ENCODE measurements at regions not wholly inside any gene's neighbourhood (a gene's known extent, or its start where the extent isn't known, plus 50 kb on each side); places are given as distances from the start of the nearest gene placed in this dataset.
"Not testable (repeated sequence)": the region's sequence is repeated elsewhere in the genome, so short reads cannot be mapped to it uniquely, and the experiment has no call there.

DNA sequence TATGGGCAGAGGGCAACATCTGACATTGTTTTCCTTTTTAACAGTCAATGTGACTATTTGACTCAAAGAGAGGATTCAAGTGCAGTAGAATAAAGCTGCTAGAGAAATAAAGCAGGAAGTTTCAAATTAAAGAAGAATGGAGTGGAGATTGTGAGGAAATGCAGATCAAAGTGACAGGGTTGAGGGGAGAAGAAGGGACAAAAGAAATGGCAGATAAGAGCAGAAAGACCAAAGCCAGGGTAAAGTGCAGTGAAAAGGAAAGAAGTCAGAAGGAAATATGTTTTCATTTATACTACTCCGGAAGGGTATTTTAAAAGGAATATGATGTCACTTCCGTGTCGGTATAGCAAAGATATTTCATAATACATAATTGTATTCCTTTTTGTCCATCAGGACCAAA is 297.5 kb upstream of the CRIM1 start:
- DNase-seq (ENCODE audit: low read depth), result no peak

DNA sequence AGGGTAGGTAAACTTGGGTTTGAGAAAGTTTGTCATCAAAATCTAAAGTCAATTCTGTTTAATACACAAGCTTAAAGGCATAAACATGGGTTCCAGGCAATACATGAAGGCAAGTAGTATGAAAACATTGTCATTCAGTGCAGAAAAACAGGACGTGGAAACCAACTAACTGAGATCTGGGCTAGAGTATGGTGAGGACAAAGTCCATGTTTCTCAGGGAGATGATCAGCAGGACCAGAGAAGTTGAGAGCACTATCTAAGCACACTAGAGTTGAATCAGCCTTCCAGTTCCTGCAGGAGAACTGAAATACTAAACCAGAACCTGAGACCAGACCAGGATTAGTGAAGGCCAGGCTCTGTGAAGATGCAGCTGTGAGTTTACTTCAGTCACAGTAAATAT is 302.8 kb upstream of the CRIM1 start:
- DNase-seq (ENCODE audit: low read depth), result no peak

DNA sequence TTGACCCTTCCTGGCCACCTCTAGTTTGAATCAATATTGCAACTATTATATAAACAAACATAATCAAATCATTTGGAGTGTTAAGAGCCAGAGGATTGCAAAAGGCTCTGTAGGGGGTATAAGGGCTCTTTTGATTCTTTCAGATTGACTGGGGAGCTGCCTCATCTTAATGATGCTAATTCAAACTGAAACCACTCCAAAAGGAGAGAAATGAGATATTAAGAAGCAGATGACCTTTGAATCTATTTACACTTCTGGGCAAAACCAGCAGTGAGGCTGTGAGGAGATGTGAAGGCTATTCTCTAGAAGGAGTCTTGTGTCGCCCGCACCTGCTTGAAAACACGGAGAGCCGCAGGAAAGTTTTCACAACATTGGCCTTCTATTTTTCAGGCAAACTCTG is 311.2 kb upstream of the CRIM1 start:
- no peak for DNase-seq (ENCODE audit: low read depth)

DNA sequence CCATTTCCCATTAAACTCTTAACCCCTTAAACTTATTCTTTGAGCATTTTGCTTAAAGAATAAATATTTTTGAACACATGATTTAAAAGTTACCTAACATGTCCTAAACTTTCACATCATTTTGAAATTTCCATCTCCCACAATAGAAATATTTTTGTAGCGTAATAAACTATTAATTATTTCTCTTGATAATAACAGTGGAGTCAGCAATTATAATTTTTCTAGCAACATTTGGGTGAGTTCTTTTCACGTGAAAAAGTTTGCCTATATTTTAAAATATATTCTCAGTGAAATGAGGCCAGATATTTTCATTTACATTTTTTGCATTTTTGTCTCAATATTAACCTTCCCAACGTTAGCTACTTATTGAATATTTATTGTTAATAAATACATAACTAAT is 320.4 kb upstream of the CRIM1 start:
- DNase-seq (ENCODE audit: low read depth), result no peak

DNA sequence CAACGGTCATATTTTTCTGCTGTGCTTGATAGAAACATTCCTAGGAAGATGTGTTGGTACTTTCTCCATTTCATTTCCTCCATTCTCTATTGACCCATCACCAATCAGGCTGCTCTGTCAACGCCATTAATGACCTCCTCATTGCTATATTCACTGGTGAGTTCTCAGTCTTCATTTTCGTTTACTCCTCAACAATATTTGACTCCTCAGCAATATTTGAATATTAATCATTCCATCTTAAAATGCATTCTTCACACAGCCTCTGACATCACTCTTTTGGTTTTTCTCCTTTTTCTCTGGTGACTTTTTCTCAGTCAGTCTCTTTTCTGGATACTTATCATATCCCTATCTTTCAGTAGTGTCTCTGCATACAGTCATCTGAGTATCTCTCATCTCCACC is 323.5 kb upstream of the CRIM1 start:
- no peak for DNase-seq (ENCODE audit: low read depth)

DNA sequence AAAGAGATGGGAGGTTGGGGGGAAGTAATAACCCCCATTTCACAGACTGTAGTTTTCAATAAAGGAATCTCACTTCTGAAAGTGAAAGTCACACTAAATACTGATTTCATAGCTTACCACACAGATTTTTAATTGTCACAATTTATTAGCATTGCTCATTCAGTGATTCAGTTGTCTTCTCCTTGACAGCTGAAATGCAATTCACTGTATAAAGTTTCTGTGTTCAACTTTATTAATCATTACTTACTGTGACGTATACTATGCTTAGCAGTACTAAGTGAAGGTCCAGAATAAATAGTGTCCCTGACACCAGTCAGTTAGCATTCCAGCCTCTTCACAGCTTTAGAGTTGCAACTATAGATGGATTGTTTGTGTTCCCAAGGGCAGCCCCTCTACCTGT is 324.1 kb upstream of the CRIM1 start:
- DNase-seq (ENCODE audit: low read depth), result no peak

DNA sequence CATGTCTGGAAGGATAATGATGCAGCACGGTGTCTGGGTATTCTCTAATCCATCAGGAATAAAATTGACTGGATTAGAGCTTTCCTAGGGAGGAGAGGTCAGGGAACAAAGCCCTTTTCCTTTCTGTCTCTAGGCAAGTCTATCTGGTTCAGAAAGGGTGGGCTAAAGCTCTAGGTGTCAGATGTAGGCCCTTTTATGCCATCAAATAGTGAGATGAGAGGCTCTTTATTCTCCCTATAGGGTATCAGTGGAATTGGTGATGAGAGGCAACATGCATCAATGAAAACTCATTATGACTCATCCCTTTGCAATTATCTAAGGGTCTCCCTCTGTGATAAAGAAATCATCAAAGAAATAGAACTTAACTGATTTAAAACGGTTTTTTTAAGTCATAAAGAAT is 328.0 kb upstream of the CRIM1 start:
- DNase-seq (ENCODE audit: low read depth), result no peak

DNA sequence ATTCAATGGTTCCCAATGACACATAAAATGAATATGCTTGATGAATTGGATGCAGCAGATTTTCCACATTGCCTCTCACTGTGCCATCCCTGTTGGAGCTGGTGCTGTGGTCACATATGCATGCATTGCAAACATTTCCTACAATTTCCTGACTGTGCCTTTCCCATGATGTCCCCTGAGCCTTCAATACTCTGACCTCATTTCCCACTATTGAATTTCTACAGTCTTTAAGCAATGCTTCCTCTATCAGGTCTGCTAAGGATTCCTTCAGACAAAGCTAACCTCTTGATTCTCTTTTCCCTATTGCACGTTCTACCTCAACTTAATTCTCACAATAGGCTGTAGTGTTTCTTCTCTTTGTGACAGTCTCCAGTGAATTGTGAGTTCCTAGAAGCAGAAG is 342.5 kb upstream of the CRIM1 start:
- no peak for DNase-seq (ENCODE audit: low read depth)

DNA sequence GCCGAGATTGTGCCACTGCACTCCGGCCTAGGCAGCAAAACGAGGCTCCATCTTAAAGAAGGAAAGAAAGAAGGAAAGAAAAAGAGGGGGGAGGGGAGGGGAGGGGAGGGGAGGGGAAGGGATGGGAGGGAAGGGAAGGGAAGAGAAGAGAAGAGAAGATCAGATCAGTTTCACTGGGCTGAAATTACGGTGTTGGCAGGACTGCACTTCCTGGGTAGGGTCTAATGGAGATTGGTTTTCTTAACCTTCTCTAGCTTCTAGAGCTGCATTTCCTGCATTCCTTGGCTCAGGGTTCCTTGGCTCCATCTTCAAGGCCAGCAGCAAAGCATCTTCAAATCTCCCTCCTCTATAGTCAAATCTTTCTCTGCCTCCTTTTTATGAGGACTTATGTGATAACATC is 349.1 kb upstream of the CRIM1 start:
- no peak for DNase-seq (ENCODE audit: low read depth)

DNA sequence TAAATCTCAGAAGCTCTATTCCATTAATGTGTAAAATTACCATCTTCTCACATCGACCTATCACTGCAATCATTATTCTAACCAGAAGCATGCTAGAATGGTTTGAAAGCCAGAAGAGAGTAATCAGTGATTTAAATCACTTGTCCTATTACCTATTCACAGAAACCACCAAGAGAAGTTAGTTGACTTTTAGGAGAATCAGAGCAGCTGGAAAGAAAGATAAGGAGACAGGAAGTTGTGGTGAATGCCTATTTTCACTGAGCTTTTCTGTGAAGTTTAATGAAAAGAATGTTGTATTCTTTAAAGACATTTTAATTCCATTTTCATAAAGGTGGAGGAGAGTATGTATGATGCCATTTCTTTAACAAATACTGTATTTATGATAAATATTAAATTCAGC is 352.6 kb upstream of the CRIM1 start:
- DNase-seq (ENCODE audit: low read depth), result no peak

DNA sequence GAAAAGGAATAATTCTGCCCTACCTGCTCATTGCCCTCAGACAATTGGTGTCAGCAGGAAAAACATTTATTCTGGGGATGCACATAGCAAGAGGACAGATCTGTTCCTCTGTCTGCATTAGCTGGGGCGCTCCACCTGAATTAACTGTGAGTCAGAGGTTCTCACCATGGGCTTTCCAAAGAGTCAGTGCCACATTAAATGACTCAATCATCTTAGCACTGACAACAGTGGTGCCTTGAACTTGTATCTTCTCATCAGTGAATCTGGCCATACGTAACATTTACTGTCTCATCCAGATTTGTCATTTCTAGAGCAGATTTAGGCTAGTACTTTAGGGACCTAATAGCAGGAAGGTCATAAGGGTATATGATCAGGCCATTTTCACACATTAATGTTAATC is 358.1 kb upstream of the CRIM1 start:
- no peak for DNase-seq (ENCODE audit: low read depth)

DNA sequence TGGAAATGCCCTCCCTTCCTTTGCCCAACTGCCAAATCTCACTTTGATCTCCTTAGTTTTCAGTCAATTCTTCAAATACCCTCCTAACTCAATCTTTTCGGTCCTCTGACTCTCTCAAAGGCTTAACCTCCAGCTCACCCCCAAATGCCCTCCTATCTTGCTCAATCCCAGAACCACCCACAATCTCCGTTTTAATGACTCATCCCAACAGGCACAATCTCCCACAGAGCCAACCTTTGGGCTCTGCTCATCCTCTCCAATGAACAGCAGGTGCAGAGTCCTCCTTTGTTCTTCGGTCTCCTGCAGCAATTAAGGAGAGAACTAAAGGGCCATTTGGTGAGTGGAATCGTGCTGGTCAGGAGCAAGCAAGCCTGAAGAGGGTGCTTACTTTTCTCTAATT is 366.1 kb upstream of the CRIM1 start:
- no peak for DNase-seq (ENCODE audit: low read depth)

DNA sequence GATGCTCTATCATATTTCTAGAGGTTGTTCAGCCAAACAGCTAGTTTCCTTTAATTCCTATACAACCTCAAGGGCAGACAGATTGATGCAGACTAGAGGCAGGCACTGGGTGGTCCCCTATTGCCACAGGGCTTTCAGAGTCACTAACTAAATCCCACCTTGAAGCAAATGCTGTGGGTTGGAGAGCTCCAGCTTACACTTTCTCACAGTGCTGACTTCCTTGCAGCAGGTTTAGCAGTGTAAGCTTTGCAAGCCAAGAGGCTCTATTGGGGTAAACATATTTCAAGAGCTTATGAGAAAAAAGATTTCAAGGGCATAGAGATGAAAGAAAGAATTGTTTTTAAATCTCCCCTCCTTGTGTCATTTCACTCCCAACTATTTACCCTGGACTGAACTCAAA is 366.5 kb upstream of the CRIM1 start:
- DNase-seq (ENCODE audit: low read depth), result no peak

DNA sequence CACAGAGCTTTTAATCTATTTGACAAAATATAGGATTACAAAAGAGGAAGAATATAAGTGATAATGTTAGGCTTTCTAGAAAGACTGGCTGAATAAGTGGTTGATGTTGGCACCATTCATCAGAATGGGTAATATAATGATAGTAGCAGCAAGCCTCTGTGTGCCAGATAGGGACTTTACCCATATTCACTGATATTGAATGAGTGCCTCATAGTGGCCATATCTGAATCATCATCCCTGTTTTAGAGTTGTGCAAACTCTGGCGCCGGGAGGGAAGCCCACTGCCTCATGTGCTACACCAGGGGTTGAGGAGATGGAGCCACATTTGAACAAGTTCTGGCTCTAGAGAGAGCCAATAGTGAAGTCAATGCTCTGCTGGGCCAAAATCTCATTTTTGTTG is 368.7 kb upstream of the CRIM1 start:
- no peak for DNase-seq (ENCODE audit: low read depth)

DNA sequence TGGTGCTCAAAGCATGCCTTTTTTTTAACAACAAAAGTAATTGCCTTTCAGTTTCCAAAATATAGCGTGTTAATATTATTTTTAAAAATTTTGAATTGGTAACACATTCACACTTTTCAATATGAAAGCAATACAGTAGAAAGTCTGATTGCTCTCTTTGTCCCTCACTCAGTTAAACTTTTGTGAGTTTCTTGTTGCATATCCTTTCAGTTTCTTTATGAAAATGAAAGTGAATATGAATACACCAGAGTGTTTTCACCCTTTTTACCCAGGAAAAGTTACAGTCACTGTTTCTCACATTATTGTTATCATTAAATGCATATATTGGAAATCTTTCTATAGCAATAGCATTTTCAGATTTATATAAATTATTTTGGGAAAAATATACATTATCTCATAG is 377.4 kb upstream of the CRIM1 start:
- no peak for DNase-seq (ENCODE audit: low read depth)

DNA sequence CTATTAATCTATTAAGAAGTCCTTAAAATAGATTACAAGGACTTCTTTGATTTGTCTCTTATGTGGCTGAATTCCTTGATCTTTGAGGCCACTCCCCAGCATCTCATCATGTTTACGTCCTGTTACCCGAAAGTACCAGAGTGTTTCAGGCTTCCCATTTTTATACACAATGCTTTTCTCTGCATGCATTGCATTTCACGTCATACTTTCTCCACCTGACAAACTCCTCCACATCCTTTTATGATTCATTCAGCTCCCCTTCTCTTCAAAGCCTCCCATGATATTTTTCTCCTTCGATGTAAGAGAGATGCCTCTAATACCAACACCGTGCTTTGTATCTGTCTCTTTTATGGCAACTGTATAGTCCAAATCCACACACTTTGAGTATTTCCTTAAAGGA is 379.0 kb upstream of the CRIM1 start:
- DNase-seq (ENCODE audit: low read depth), result no peak

DNA sequence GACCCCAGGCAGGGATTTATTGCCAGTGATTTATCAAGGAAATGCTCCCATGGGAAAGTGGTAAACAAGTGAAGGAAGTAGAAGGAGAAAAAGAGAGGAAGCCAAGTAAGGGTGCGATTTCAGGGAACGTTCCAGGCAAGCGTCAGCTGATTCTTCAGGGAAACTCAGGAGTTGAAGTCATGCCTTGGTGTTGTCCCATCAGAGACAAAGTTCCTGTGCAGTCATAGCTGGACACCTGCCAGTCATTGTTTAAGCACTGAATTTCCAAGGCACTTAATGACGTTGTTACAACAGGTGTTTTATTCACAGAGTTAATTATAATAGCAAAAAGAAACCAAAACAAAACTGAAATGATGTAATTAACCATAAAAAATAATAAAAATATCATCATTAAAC is 381.8 kb upstream of the CRIM1 start:
- DNase-seq (ENCODE audit: low read depth), result no peak

DNA sequence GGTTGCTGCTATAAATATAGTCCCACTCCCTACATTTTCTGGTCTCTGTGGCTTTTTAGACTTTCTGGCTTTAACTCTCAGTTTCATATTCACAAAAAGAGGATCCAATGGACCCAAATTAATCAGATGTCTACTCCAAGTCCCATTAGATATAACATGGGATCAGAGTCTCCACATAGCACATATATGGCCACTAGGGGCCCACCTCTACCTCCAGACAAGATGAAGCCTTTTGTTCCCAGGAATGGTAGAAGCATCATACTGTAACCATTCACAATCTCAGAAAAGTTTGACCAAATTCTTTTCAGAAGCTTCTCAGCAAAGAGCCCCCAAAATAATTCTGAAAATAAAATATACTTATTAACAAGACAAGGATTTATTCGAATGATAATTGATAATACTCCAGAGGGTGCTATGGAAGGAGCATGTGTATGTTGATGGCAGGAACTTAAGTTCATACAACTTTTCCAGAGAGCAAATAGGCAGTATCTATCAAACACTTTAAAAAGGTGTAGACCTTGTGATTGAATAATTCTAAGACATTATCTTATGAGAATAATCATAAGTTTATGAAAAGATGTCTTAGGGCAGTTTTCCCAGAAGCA is 382.3 kb upstream of the CRIM1 start:
- no peak for DNase-seq (ENCODE audit: low read depth)

DNA sequence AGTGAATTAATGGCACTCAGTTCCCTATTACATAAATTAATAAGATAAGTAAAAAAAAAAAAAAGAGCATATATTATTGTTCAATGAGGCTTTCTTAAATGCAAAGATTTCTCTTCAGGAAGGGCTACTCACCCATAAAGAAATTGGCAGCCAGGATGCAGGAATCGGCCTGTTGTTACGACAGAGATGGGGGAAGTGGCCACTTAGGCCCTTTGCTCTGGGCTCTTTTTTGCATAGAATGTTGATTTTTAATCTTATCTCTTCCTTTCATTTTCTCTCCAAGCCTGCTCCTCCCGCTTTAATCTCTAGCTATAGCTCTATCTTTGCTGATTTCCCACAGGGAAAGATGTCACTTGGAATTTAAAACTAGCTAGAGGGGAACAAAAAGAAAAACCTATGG is 391.8 kb upstream of the CRIM1 start:
- no peak for DNase-seq (ENCODE audit: low read depth)

DNA sequence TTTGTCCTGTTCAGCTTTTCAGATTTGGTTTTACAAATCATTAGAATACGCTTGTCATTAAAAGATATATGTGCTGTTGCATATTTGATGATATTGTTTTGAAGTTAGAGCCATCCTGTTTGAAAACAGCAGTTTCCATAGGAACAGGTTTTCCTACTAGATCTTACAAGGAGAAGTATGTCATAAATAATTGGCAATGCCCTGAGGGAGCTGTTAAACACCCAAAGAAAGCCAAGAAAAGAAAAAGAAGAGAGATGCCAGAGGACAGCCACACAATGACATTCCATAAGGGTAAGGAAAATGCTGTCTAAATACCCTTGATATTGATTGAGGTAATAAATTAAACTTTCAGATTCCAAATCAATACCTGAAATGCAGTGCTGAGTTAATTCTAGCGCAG is 392.2 kb upstream of the CRIM1 start:
- DNase-seq (ENCODE audit: low read depth), result no peak

DNA sequence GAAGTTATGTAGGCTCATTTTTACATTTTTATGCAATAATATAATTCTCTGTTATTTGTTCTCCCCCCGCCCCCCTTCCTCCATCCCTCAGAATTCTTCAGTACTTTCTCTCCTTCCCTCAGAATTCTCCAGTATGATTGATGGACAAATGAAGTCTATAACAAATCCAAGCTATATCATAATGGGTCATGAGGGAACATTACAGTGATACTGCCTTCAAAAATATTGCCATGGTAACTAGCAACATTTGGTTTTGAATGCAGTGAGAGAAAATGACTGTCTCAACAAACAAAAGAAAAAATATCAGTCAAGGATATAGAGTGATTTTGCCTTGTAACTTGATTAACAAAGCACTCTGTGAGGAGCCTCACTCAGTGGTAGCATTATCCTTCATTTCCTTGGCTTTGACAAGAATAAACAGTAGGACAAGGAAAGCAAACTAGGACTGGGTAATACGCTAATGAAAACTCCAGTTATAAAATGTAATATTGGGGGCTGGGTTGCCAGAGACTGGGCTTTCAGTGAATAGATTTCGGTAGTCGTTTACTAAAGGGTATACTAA is 392.9 kb upstream of the CRIM1 start:
- no peak for DNase-seq (ENCODE audit: low read depth)

DNA sequence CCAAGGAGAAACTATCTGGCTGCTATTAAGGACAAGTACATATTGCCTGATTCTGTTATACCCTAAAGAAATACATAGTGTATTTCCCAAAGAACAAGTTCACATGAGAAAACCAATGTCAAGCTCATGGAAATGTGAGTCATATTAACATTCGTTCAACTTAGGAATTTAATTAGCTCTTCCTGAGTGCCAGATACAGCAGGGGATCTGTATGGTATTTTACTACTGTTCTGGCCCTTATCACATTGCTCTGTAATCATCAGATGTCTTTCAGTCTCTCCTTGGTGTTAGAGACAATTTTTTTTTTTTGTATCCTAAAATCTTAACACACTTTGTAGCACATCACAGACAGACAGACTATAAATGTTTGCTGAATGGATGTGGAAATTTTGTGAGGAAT is 395.0 kb upstream of the CRIM1 start:
- no peak for DNase-seq (ENCODE audit: low read depth)

DNA sequence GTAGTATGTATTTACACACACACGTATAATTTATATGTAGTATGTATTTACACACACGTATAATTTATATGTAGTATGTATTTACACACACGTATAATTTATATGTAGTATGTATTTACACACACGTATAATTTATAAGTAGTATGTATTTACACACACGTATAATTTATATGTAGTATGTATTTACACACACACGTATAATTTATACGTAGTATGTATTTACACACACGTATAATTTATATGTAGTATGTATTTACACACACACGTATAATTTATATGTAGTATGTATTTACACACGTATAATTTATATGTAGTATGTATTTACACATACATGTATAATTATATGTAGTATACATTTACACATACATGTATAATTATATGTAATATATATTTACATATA is 398.5 kb upstream of the CRIM1 start:
- DNase-seq (ENCODE audit: low read depth), result not testable (repeated sequence)

DNA sequence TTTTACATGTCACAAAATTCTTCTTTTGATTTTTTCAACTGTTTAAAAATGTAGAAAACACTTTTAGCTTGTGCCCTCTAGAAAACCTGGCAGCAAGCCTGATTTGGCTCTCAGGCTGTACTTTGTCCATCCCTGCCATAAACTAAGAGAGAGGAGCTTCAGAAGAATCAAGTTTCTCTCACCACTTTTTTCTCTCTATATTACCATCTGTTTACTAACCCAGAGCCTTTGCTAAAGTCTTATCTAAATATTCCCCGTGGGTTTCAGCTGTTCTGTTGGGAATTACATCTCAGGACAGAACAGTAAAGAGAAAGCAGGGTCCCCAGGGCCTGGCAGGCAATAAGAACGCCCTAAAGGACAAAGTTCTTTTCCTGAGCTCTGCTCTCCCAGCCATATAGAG is 409.1 kb upstream of the CRIM1 start:
- no peak for DNase-seq (ENCODE audit: low read depth)

DNA sequence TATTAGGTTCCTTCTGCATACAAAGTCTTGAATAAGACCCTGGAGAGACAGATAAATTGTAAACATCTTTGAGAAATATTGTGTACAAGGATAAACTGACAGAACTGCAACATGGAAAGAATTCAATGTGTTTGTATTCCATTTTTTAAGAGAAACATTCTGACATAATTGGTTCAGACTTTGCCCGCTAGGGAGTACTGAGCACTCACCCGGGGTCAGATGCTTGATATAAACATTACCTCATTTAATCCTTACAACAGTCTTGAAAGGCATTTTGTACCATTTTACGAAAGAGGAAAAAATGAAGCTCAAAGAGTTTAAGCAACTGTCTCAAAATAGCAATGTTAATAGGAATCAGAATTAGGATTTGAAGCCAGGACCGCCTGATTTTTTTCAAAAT is 416.7 kb upstream of the CRIM1 start:
- no peak for DNase-seq (ENCODE audit: low read depth)

All from stimulated activated CD8-positive, alpha-beta memory T cell treated with anti-CD3 and anti-CD28 coated beads, Interleukin-7, amount 100 ng/mL, for 24 hours (primary cell).